Esophagus squamous epithelium (tissue), 4 donors: ENCODE measurements at regions not wholly inside any gene's neighbourhood (a gene's known extent, or its start where the extent isn't known, plus 50 kb on each side); places are given as distances from the start of the nearest gene placed in this dataset.

ENCODE experiments used
- POLR2A ChIP-seq, 4 donors: fragments of 450-650 bp; IDR thresholded peaks; one replicate each; pipeline ENCODE4 v1.6.1; 2017; ENCODE audit warnings: antibody characterized with exemption in 4 of 4, mild to moderate bottlenecking in 4 of 4, moderate library complexity in 3 of 4
- TF ChIP-seq, protein P1 (sequence below), 6 experiments: fragments of 450-650 bp in 4 of 6; fragments of 200-600 bp in 2 of 6; sonication (generic) in 2 of 6; IDR thresholded peaks; one replicate each; pipeline ENCODE4 v1.5.1; 2016 to 2019; ENCODE audit warnings: antibody characterized with exemption in 6 of 6, mild to moderate bottlenecking in 4 of 6, moderate library complexity in 4 of 6

- TF ChIP-seq, protein P1, sequence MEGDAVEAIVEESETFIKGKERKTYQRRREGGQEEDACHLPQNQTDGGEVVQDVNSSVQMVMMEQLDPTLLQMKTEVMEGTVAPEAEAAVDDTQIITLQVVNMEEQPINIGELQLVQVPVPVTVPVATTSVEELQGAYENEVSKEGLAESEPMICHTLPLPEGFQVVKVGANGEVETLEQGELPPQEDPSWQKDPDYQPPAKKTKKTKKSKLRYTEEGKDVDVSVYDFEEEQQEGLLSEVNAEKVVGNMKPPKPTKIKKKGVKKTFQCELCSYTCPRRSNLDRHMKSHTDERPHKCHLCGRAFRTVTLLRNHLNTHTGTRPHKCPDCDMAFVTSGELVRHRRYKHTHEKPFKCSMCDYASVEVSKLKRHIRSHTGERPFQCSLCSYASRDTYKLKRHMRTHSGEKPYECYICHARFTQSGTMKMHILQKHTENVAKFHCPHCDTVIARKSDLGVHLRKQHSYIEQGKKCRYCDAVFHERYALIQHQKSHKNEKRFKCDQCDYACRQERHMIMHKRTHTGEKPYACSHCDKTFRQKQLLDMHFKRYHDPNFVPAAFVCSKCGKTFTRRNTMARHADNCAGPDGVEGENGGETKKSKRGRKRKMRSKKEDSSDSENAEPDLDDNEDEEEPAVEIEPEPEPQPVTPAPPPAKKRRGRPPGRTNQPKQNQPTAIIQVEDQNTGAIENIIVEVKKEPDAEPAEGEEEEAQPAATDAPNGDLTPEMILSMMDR (IDR thresholded peaks at IDR 0.05), result no peak
- TF ChIP-seq POLR2A (IDR thresholded peaks at IDR 0.05), result no peak
Observed at GRCh38 chr5:82802954-82803353, 274.2 kb downstream of the TMEM167A start.
